Muscle layer of duodenum (tissue), 2 donors: ENCODE measurements at regions not wholly inside any gene's neighbourhood (a gene's known extent, or its start where the extent isn't known, plus 50 kb on each side); places are given as distances from the start of the nearest gene placed in this dataset.

Experiments used
- H3K27ac ChIP-seq: one replicate; pipeline ENCODE4 v1.7.0; 2013; ENCODE audit warnings: mild to moderate bottlenecking, low read length
- H3K27me3 ChIP-seq: one replicate; pipeline ENCODE4 v1.7.0; 2013; ENCODE audit warnings: low read depth, mild to moderate bottlenecking, control low read depth, low read length
- H3K36me3 ChIP-seq, 2 donors: one replicate each; pipeline ENCODE4 v1.7.0; 2013; ENCODE audit warnings: low read length in 2 of 2, control low read depth in 1 of 2, mild to moderate bottlenecking in 1 of 2; ENCODE audit not compliant: insufficient read depth in 2 of 2, control insufficient read depth in 1 of 2
- H3K4me1 ChIP-seq, 2 donors: one replicate each; pipeline ENCODE4 v1.7.0; 2013; ENCODE audit warnings: low read length in 2 of 2, mild to moderate bottlenecking in 2 of 2, control low read depth in 1 of 2, moderate library complexity in 1 of 2; ENCODE audit not compliant: insufficient read depth in 2 of 2, control insufficient read depth in 1 of 2
- H3K4me3 ChIP-seq, 2 donors: one replicate each; pipeline ENCODE4 v1.7.0; 2013; ENCODE audit warnings: low read length in 2 of 2, low read depth in 1 of 2, mild to moderate bottlenecking in 1 of 2
- H3K9me3 ChIP-seq, 2 donors: one replicate each; pipeline ENCODE4 v1.7.0; 2013; ENCODE audit warnings: low read length in 2 of 2, control low read depth in 1 of 2, mild to moderate bottlenecking in 1 of 2; ENCODE audit not compliant: control insufficient read depth in 1 of 2
- donor health status: healthy.

DNA sequence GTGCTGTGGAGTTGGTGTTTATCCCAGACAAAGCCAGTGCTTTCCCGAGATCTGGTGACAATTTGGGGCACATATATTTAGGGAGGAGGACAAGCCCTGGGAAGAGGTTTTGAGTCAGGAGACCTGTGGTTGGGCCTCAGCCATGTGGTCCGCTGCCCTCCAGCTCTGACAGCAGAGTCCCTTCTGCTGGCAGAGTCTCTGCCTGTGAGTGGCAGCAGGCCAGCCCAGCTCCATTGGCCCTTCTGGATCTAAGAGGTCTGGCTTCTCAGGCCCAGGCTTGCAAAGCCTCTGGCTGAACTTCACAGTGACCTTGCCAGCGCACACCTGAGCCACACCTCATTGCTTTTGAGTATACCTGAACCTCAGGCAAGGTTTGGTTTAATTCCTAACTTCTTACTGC, 115.3 kb downstream of the BCL2L11 start:
- H3K27me3 ChIP-seq, result no peaks in the 10 kb centered on the region
- no peak overlapping the region for H3K27ac ChIP-seq
- H3K4me3 ChIP-seq, result no peak overlapping the region
- no peaks in the 10 kb centered on the region for H3K4me1 ChIP-seq
- no peaks in the 10 kb centered on the region for H3K36me3 ChIP-seq
- H3K9me3 ChIP-seq, result peaks cover 0 to 4% of the 10 kb centered on the region in 2 donors

GRCh38 chr2:111238296-111238695, 117.6 kb downstream of the BCL2L11 start:
- no peaks in the 10 kb centered on the region for H3K9me3 ChIP-seq
- H3K36me3 ChIP-seq, result no peaks in the 10 kb centered on the region
- H3K27ac ChIP-seq, result no peak overlapping the region
- no peak overlapping the region for H3K4me3 ChIP-seq
- no peaks in the 10 kb centered on the region for H3K4me1 ChIP-seq
- no peaks in the 10 kb centered on the region for H3K27me3 ChIP-seq

- Histone ChIP-seq H3K4me3 (no peak overlapping the region), H3K27ac (no peak overlapping the region), H3K9me3 (no peaks in the 10 kb centered on the region)
Observed at GRCh38 chr2:111239107-111239506, 118.4 kb downstream of the BCL2L11 start.

DNA sequence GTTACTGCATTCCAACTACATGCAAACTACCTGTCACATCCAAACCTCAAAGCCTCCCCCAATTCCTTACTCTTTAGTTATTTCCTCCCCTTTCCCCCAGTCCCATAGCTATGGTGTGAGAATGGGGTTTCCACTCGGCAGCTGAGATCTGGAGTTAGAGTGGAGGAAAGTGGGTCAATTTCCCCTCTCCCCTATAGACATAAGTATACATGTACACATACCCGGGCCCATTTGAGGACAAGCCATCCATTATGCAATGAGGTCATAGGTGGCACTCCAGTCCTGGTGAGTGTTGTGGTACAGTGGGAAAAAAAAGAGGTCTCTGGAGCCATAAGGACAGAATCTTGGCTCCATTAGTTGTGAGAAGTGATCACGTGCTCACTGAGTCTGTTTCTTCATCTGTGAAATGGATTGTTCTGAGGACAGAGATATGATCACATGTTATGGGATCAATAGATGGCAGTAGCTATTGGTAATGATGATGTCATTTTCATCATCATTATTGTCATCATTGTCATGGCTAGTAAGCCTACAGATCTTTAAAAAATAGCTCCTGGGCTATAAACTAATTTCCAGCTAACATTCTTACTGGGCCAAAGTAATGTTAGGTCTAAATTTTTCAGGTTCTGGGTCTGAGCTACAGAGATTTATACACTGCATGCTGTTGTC, 119.0 kb downstream of the BCL2L11 start:
- H3K27me3 ChIP-seq, result no peaks in the 10 kb centered on the region
- no peaks in the 10 kb centered on the region for H3K36me3 ChIP-seq
- H3K4me1 ChIP-seq, result no peaks in the 10 kb centered on the region
- no peak overlapping the region for H3K4me3 ChIP-seq
- no peak overlapping the region for H3K27ac ChIP-seq
- no peaks in the 10 kb centered on the region for H3K9me3 ChIP-seq

More at GRCh38 chr2:111239107-111239506, 118.4 kb downstream of the BCL2L11 start:
- no peaks in the 10 kb centered on the region for H3K4me1 ChIP-seq
- H3K27me3 ChIP-seq, result no peaks in the 10 kb centered on the region
- H3K36me3 ChIP-seq, result no peaks in the 10 kb centered on the region

DNA sequence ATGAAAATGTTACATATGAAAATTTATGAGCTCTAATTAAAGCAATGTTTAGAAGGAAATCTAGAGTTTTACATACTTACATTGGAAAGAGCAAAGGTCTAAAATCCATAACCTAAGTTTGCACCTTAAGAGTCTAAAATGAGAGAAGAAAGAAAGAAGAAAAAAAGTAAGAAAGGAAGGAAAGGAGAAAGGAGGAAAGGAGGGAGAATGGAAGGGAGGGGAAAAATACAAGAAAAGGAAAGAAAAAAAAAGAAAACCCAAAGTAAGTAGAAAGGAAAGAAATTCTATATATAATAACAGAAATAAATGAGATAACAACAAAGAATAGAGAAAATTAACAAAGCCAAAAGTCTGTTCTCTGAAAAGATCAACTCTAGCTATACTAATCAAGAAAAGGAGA, 122.6 kb downstream of the BCL2L11 start:
- Histone ChIP-seq H3K27me3 (no peaks in the 10 kb centered on the region), H3K36me3 (no peaks in the 10 kb centered on the region), H3K4me1 (no peaks in the 10 kb centered on the region), H3K27ac (no peak overlapping the region), H3K4me3 (no peak overlapping the region), H3K9me3 (no peaks in the 10 kb centered on the region)

DNA sequence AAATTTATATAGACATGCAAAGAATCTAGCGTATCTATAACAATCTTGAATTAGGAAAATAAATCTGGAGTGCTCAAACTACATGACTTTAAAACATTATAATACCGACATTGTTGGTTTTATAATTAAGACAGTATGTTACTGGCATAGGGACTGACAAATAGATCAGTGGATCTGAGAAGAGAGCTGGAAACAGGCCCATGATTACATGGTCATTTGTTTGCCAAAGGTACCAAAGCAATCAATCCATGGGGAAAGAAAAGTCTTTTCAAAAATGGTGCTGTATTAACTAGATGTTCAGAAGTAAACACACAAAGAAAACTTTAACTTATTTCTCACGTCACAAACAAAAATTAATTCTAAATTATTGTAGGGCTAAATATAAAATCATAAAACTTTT, 124.2 kb downstream of the BCL2L11 start:
- no peaks in the 10 kb centered on the region for H3K36me3 ChIP-seq
- H3K4me1 ChIP-seq, result no peaks in the 10 kb centered on the region
- H3K27me3 ChIP-seq, result no peaks in the 10 kb centered on the region
- H3K9me3 ChIP-seq, result no peaks in the 10 kb centered on the region
- H3K4me3 ChIP-seq, result no peak overlapping the region
- no peak overlapping the region for H3K27ac ChIP-seq

GRCh38 chr2:111246620-111247061, 125.9 kb downstream of the BCL2L11 start:
- Histone ChIP-seq H3K9me3 (no peaks in the 10 kb centered on the region), H3K36me3 (no peaks in the 10 kb centered on the region), H3K27me3 (no peaks in the 10 kb centered on the region), H3K27ac (no peak overlapping the region), H3K4me1 (no peaks in the 10 kb centered on the region), H3K4me3 (no peak overlapping the region)

GRCh38 chr2:111247491-111247890, 126.8 kb downstream of the BCL2L11 start:
- H3K27me3 ChIP-seq, result no peaks in the 10 kb centered on the region
- H3K36me3 ChIP-seq, result no peaks in the 10 kb centered on the region
- no peaks in the 10 kb centered on the region for H3K4me1 ChIP-seq
- no peak overlapping the region for H3K27ac ChIP-seq
- no peaks in the 10 kb centered on the region for H3K9me3 ChIP-seq
- no peak overlapping the region for H3K4me3 ChIP-seq

DNA sequence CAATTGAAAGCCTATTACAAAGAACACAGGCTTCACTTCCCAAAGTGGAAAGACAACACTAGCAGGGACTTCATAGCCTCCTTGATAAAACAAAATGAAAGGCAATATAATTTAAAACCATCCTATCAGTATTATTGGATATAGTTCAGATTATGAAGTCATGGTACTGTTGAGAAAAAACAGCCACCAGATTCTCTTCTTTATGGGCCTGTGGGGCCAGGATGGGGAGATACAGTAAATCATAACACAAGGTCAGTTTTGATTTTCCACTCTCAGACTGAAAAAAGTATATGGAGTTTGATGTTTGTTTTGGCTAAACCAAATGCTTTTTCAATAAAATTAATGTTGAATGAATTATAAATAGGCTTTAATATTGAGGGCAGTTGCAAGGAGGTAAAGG, 129.1 kb downstream of the BCL2L11 start:
- H3K4me3 ChIP-seq, result no peak overlapping the region
- no peak overlapping the region for H3K27ac ChIP-seq
- no peaks in the 10 kb centered on the region for H3K36me3 ChIP-seq
- H3K9me3 ChIP-seq, result no peaks in the 10 kb centered on the region
- no peaks in the 10 kb centered on the region for H3K4me1 ChIP-seq
- no peaks in the 10 kb centered on the region for H3K27me3 ChIP-seq

DNA sequence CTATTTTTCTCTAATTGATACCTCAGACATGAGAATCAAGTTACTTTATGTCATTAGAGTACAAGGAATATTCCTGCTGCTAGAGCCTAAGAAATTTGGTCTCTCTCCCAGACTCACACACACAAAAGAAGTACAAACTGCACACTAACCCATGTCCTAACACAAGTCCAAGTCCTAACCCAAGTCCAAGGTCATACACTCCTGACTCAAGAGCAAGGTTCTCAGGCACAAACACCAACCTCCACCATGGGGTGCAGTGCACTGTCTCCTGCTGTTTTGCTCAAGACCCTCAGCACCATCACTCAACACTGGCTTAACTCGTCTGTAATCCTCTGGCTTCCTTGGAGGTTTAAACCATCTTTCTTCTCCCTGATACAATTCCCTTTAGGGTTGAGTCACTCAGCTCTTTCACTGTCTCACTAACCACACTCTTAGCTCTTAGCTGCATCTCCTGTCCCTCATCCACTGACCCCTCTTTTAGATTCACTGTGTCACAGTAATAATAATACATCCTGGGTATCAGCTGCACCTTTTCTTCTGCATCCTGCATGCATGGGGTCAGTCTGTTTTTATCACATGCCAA, 129.8 kb downstream of the BCL2L11 start:
- H3K36me3 ChIP-seq, result no peaks in the 10 kb centered on the region
- no peak overlapping the region for H3K27ac ChIP-seq
- no peaks in the 10 kb centered on the region for H3K27me3 ChIP-seq
- no peaks in the 10 kb centered on the region for H3K9me3 ChIP-seq
- no peak overlapping the region for H3K4me3 ChIP-seq
- H3K4me1 ChIP-seq, result no peaks in the 10 kb centered on the region

DNA sequence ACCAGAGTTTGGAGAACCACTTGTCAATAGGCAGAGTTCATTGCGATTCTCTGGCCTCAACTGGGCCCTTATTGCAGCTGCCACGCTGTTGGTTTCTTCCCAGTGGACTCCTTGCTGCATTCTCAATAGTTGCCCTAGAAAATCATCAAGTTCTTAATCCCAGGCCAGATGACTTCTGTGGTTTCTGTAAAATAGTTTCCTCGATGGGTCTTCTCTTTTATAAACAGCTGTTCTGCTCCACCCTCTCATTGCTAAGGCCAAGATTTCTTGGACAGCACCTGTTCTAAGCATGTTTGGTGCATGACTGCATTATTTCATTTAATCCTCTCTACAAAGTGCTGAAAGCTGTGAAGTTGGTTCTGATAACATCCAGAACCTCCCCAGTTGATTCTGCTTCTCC, 131.0 kb downstream of the BCL2L11 start:
- Histone ChIP-seq H3K27me3 (no peaks in the 10 kb centered on the region), H3K36me3 (no peaks in the 10 kb centered on the region), H3K9me3 (no peaks in the 10 kb centered on the region), H3K27ac (no peak overlapping the region), H3K4me1 (no peaks in the 10 kb centered on the region), H3K4me3 (no peak overlapping the region)

DNA sequence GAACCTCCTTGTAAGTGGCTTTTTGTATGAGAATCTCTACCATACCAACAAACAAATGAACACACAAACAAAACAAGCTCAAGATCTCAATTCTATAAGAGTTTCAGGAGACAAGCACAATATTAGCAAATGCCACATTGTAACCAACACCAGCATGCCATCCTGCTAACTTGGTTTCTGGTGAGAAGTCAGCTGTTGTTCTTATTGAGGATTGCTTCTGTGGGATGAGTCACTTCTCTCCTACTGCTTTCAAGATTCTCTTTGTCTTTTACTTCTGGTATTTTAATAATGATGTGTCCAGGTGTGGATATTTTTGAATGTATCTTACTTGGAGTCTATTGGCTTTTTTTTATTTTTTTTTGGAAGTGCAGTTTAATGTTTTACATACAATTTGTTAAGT, 131.7 kb downstream of the BCL2L11 start:
- H3K27ac ChIP-seq, result no peak overlapping the region
- H3K27me3 ChIP-seq, result no peaks in the 10 kb centered on the region
- no peaks in the 10 kb centered on the region for H3K36me3 ChIP-seq
- H3K4me1 ChIP-seq, result no peaks in the 10 kb centered on the region
- H3K9me3 ChIP-seq, result no peaks in the 10 kb centered on the region
- H3K4me3 ChIP-seq, result no peak overlapping the region
